NOMO-1 (cell line): ENCODE measurements at regions not wholly inside any gene's neighbourhood (a gene's known extent, or its start where the extent isn't known, plus 50 kb on each side); places are given as distances from the start of the nearest gene placed in this dataset.

ENCODE experiments used
- DNase-seq, 2 experiments: peaks; one replicate each; lab custom pipeline; 2025; ENCODE audit not compliant: unreplicated experiment in 2 of 2; lab: John Stamatoyannopoulos, UW

DNA sequence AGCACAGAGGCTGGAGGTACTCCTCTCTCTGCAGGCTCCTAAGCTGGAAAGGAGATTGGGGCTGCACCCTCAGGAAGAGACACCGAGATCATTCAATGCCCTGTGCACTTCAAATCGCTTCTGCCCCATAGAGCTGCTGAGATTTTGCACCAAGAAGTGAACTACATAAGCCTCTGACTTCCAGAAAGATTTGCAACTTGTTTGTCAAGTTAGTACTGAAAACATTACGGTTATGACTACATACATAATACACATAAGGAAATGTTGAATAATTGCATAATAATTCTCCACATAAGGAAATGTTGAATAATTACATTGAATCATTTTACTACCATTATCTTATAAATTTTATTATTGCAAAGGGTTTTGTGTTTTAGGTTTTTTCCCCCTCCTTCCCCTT lies 120.3 kb upstream of the SASH1 start:
- DNase-seq, result no peak

- no peak for DNase-seq
Observed at GRCh38 chr6:148222846-148223245, 119.8 kb upstream of the SASH1 start.

- DNase-seq, result no peak
Observed at GRCh38 chr6:148223424-148223842, 119.2 kb upstream of the SASH1 start.

DNA sequence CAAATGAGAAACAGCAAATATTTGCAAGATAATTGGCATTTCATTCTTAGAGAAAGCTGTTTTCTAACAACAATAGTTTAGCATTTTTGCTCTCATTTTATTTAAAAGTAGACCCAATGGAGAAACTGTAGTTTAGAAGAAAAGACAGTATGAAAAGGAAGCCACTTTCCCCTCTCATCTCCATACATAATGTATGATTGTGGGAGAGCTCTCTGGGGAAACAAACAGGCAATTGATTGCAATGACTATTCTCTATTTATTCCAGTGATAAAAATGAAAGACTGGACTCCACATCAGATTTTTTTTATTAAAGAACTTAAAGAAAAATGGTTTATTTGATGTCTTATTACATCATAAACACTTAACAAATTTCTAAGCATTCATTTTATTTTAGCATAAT lies 116.8 kb upstream of the SASH1 start:
- no peak for DNase-seq

- DNase-seq, result no peak
Observed at GRCh38 chr6:148226284-148226683, 116.4 kb upstream of the SASH1 start.

DNA sequence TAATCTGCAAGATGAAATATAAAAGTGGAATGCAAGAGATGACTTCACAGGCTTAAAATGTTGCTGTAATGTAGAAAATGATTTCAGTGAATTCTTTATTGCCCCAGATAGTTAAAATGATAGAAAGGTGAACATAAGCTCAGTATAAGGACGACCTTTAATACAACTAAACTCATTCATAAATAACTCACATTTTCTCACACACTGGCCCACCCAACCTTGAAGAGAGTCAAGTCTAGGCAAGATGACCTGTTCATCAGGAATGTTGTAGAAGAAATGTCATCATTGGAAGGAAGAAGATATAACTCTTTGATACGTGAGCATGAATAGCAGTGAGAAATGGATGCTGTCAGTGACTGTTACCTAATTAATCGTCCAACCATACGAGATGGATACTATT lies 111.1 kb upstream of the SASH1 start:
- DNase-seq, result no peak

- no peak for DNase-seq
Observed at GRCh38 chr6:148235446-148235845, 107.2 kb upstream of the SASH1 start.

DNA sequence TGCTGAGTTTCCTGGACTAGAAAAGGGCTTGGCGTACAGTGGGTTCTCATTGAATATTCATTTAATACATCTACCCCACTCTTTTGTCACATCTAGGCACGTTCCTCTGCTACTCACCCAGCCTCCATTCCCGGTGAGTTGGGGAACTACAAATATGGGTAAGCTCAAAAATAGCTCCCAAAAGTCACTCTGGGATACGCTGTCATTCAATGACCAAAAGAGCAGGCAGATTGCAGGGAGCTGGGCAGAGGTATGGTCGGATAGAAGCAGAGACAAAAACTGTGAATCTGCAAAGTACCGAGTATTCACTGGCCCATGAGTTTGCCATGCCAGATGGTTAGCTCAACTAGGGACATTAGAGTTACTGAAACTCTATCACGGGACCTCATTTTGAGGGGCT lies 103.9 kb upstream of the SASH1 start:
- DNase-seq, result no peak

GRCh38 chr6:148239215-148239614 lies 103.4 kb upstream of the SASH1 start:
- DNase-seq, result no peak

GRCh38 chr6:148239801-148240460 lies 102.7 kb upstream of the SASH1 start:
- DNase-seq, result no peak

- no peak for DNase-seq
Observed at GRCh38 chr6:148240461-148240840, 102.2 kb upstream of the SASH1 start.

- DNase-seq, result peak; percentile 11 to 34
Observed at GRCh38 chr6:148240861-148241477, 101.7 kb upstream of the SASH1 start.

DNA sequence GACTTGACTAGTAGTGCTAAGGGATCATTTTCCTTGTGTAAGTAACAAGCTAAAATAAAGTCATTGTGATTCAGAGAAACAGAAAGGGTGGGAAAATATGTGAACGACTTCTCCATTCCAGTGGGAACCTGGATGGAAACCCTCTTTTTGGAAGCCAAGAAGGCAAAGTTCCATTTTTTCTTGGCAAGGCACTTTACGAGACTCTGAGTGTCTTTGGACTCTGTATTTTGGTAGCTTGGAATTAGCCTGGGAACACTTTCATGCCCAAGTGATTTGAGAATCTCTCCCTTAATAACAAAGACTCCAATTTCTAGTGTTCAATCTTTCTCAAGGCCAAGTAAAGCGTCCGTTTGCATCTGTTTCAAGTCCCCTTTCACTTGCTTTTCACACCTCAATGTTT lies 100.5 kb upstream of the SASH1 start:
- DNase-seq, result no peak

DNA sequence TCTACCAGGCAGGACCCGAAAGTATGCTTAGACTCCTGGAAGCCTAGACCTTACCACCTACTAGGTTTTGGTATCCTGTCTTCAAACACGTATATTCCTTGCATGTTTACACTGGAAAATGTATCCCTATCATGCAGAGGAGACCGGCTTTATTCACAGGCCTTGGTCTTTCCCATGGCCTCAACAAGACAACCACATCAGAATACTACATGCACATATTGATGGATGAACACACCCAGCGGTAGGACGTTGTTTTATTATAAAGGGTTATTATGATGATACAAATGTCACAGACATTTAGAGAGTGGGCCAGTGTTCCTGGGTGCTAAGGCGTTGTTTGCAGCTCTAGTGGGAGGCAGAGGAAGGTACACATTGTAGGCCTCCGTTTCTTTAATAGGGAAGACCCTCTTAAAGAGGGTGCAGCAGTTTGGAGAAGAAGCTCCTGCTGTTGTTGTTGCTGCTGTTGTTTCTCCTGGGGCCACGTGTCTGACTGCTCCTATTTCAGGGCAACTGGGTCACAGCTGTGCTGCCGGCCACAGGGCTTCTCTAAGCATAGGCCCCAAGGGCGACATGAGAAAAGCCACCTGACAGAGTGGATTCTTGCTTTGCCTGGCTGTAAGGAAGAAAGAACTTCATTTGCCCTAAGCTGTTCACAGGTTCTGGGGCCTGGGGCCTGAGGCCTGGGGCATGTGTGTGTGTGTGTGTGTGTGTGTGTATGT lies 98.3 kb upstream of the SASH1 start:
- no peak for DNase-seq

GRCh38 chr6:148247386-148248063 lies 95.1 kb upstream of the SASH1 start:
- no peak for DNase-seq

GRCh38 chr6:148249160-148249559 lies 93.5 kb upstream of the SASH1 start:
- no peak for DNase-seq

GRCh38 chr6:148249679-148250375 lies 92.8 kb upstream of the SASH1 start:
- no peak for DNase-seq

- DNase-seq, result peak; percentile 53 to 61
Observed at GRCh38 chr6:148250975-148251685, 91.5 kb upstream of the SASH1 start.

DNA sequence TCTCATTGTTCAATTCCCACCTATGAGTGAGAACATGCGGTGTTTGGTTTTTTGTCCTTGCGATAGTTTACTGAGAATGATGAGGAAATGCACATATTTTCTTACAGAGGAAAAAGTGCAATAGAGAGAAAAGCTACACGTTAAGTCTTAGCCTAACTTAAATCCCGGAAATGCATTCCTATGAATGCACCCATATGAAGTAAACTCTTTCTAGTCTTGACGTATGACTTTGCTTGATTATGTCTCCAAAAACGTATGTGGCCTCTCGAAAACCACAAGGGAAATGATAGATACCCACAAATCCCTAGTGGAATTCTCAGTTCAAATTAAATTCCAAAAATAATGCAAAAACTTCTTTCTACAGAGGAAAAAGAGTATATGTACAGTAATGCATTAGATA lies 90.7 kb upstream of the SASH1 start:
- DNase-seq, result no peak

- DNase-seq, result no peak
Observed at GRCh38 chr6:148257810-148258209, 84.8 kb upstream of the SASH1 start.
